Left lung (tissue), 4 donors: ENCODE measurements at regions not wholly inside any gene's neighbourhood (a gene's known extent, or its start where the extent isn't known, plus 50 kb on each side); places are given as distances from the start of the nearest gene placed in this dataset.

Experiments
- ATAC-seq: fragments of 200-7000 bp; cut with Tn5 transposase; one replicate; pipeline ENCODE4 v1.9.1; 2020; ENCODE audit warnings: moderate library complexity
- DNase-seq, 4 donors: peaks; one replicate each; pipeline ENCODE4 v3.0.0-alpha.2; 2013 to 2020
- H3K27ac ChIP-seq, 2 donors: fragments of 200-600 bp; sonication (generic) in 1 of 2; one replicate each; pipeline versions ENCODE4 v1.5.0 to v1.8.0; 2020 to 2021
- H3K27me3 ChIP-seq, 2 donors: fragments of 200-600 bp; sonication (generic) in 1 of 2; one replicate each; pipeline versions ENCODE4 v1.5.0 to v1.8.0; 2020 to 2021
- H3K36me3 ChIP-seq, 2 donors: fragments of 200-600 bp; sonication (generic) in 1 of 2; one replicate each; pipeline versions ENCODE4 v1.5.0 to v1.8.0; 2020 to 2021
- H3K4me1 ChIP-seq, 2 donors: fragments of 200-600 bp; one replicate each; pipeline ENCODE4 v1.8.0; 2021
- H3K4me3 ChIP-seq, 2 donors: fragments of 200-600 bp; sonication (generic) in 1 of 2; one replicate each; pipeline versions ENCODE4 v1.5.0 to v1.8.0; 2020 to 2021; ENCODE audit warnings: mild to moderate bottlenecking in 1 of 2
- H3K9me3 ChIP-seq, 2 donors: fragments of 200-600 bp; sonication (generic) in 1 of 2; one replicate each; pipeline versions ENCODE4 v1.5.0 to v1.8.0; 2020 to 2021
- intact Hi-C, 2 donors: fragments of 100-400 bp; cut with DNase I; formaldehyde crosslinking; loops; one replicate each; pipeline versions ENCODE4 v1.11.2 to v1.14.2; 2022
- TF ChIP-seq, protein P1 (sequence below), 2 donors: fragments of 200-600 bp; sonication (generic) in 1 of 2; IDR thresholded peaks; one replicate each; pipeline versions ENCODE4 v1.5.0 to v1.8.0; 2021; ENCODE audit warnings: antibody characterized with exemption in 2 of 2
- donor health status: DM: no; HTN: yes; CAD: no.
- donor health status: DM: no; HTN: no; CAD: no.

DNA sequence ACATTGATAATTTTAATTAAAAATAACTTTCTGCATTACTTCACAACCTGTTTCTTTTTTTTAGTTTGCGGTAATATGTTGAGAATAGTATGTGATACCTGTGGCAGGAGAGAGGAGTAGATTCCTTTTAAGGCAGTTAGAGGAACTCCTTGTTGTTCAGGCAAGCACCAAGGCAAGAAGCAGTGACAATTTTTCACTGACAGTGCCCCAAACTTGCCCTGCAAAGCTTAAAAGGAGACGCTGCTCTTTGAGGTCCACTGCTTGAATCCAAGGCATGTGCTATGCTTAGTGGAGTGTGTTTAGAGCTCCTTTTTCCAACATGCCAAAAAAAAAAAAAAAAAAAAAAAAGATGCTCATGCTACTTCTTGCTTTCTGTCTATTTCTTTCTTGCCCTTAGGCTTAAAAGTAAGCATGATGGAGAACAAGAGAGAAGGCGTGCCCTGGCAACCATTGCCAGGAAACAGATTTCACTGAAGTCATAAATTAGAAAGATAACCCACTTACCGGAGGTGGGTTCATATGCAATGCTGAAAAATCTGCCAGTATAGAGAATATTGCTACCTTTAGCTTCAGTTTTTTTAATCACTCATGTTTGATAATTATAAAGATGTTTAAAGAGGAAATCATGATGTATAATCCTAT, 58.3 kb upstream of the DYRK2 start:
- Histone ChIP-seq H3K4me1 (peaks cover 0 to 6% of the 10 kb centered on the region in 2 donors), H3K9me3 (no peaks in the 10 kb centered on the region), H3K36me3 (no peaks in the 10 kb centered on the region), H3K27me3 (no peaks in the 10 kb centered on the region), H3K4me3 (no peak overlapping the region), H3K27ac (no peak overlapping the region)
- DNase-seq (no peak), ATAC-seq (no peak)
- intact Hi-C loops: no loop called here
- TF ChIP-seq, protein P1, sequence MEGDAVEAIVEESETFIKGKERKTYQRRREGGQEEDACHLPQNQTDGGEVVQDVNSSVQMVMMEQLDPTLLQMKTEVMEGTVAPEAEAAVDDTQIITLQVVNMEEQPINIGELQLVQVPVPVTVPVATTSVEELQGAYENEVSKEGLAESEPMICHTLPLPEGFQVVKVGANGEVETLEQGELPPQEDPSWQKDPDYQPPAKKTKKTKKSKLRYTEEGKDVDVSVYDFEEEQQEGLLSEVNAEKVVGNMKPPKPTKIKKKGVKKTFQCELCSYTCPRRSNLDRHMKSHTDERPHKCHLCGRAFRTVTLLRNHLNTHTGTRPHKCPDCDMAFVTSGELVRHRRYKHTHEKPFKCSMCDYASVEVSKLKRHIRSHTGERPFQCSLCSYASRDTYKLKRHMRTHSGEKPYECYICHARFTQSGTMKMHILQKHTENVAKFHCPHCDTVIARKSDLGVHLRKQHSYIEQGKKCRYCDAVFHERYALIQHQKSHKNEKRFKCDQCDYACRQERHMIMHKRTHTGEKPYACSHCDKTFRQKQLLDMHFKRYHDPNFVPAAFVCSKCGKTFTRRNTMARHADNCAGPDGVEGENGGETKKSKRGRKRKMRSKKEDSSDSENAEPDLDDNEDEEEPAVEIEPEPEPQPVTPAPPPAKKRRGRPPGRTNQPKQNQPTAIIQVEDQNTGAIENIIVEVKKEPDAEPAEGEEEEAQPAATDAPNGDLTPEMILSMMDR (IDR thresholded peaks at IDR 0.05): no peak

DNA sequence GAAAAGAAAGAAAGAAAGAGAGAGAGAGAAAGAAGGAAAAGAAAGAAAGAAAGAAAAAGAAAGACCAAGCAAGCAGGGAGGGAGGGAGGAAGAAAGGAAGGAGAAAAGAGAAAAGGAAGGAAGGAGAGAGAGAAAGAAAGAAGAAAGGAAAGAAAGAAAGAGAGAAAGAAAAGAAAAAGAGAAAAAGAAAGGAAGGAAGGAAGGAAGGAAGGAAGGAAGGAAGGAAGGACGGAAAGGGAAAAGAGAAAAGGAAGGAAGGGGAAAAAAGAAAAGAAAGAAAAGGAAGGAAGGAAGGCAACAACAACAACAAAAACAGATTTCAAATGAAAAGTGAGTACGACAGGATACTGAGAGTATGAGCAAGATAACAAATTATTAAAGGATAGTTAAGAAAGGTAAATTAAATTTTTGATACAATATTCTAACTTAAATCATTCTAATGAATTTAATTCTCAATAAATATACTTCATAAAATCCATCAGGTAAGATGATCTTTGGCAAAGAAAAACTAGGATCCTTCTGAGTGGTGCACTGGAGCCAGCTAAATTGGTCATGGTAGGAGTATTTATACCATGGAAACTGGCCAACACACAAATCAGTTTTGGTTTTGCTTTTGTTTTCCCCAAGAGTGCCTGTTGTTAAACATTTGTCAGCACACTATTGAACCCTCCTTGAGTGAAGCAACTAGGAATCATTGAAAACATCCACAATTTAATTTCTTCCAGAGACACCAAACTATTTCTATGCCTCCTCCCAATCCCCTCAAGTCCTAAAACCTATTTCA, 56.1 kb upstream of the DYRK2 start:
- peak; percentile 78 for ATAC-seq
- H3K27ac ChIP-seq: no peak overlapping the region

DNA sequence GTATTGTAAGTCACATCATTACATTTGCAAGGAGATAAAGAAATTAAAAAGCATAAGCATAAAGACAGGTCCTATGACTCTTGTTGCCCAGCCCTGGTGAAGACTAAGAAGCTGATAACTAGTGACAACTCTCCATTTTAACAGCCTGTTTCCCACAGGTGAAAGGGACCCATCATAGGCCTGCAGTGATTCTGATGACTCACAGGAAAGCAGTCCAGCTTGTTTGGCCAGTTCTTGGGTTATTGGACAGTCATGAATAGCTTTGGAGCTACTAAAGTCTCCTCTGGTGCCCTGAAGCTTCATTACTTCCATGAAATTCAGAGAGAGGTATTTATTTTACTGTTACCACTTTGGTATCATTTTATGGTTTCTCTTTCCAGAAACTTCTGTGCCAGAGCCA, 55.5 kb upstream of the DYRK2 start:
- Histone ChIP-seq H3K9me3 (no peaks in the 10 kb centered on the region), H3K27ac (no peak overlapping the region), H3K36me3 (no peaks in the 10 kb centered on the region), H3K4me1 (peaks cover 0 to 6% of the 10 kb centered on the region in 2 donors), H3K27me3 (no peaks in the 10 kb centered on the region), H3K4me3 (no peak overlapping the region)
- DNase-seq: peak in 2 of 4 donors; percentile 20 to 34
- peak; percentile 86 for ATAC-seq
- intact Hi-C loops: no loop called here
- TF ChIP-seq, protein P1 (IDR thresholded peaks at IDR 0.05): no peak

More for the DNA sequence above, 56.1 kb upstream of the DYRK2 start:
- Histone ChIP-seq H3K4me3 (no peak overlapping the region), H3K27me3 (no peaks in the 10 kb centered on the region), H3K4me1 (peaks cover 0 to 6% of the 10 kb centered on the region in 2 donors), H3K9me3 (no peaks in the 10 kb centered on the region), H3K36me3 (no peaks in the 10 kb centered on the region)
- peak in 2 of 4 donors; percentile 6 to 30 for DNase-seq
- intact Hi-C loops: no loop called here
- TF ChIP-seq, protein P1 (IDR thresholded peaks at IDR 0.05): no peak

DNA sequence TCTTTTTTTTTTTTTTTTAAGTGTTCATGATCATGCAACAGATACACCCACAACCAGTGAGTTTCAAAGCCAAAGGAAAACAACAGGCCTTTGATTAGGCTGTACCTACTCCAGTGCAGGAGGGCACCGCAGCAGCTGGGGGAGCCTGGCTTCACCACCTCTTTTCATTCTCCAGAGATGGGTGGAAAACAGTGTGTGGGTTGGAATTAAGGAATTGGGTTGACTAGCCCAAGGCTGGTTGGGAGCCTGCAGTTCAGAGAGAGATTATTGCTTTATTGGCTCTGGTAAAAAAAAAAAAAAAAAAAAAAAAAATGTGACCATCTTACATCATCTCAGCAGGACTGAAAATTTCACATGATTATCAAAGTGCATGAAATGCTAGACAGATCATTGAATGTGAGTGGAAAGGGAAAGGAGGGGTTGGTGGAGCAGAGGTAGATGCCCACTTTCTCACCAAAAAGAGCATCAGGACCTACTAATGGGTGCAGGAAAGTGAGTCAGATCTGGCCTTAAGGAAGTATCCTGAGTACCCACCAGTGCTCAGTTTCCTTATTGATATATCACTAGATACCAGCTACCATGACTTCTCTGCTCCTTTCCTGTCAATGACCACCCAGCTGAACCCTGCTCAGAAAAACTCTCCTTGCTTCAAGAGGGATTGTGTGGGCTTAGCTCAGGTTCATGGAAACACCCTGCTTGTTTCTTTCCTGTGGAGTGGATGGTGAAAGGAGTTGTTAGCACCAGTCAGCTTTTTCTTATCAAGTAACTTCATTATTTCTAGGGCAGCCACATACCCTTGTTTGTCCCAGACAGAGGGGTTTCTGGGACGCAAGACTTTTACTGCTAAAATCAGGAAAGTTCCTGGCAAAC, 54.8 kb upstream of the DYRK2 start:
- ATAC-seq: no peak

More for the DNA sequence above, 54.8 kb upstream of the DYRK2 start:
- intact Hi-C loops: no loop called here
- H3K4me1 ChIP-seq: peaks cover 0 to 6% of the 10 kb centered on the region in 2 donors
- H3K27ac ChIP-seq: no peak overlapping the region
- TF ChIP-seq, protein P1 (IDR thresholded peaks at IDR 0.05): no peak
- H3K9me3 ChIP-seq: no peaks in the 10 kb centered on the region
- no peak overlapping the region for H3K4me3 ChIP-seq
- H3K27me3 ChIP-seq: no peaks in the 10 kb centered on the region
- DNase-seq: no peak
- H3K36me3 ChIP-seq: no peaks in the 10 kb centered on the region
